ENCODE measurements at regions not wholly inside any gene's neighbourhood (a gene's known extent, or its start where the extent isn't known, plus 50 kb on each side); places are given as distances from the start of the nearest gene placed in this dataset.

DNA sequence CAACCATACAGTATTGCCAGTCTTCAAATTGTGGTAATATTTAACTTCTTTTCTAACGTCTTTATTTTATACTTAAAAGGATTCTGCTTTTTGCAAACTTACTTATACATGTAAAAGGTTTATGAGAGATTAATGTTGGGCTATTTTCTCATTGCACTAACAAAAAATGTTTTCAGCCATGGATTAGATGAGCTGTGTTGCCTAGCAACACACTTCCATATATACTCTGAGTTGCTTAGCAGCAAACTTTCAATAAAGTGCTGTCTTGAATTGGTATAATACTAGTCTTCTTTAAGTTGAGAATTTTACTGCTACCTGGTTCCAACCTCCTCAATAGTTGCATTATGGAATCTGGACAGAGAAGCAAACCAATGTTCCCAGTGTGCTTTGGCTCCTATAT, 777.4 kb upstream of the PCDH9 start:
- TF ChIP-seq EZH2phosphoT487 (IDR thresholded peaks at IDR 0.05; ENCODE audit: insufficient read depth, low read depth) (no peak), EZH2 (IDR thresholded peaks at IDR 0.05; ENCODE audit: insufficient read depth, poor library complexity, severe bottlenecking) (no peak)

Measured in GM23248 (cell line).